Esophagus (tissue), 2 donors: ENCODE measurements at regions not wholly inside any gene's neighbourhood (a gene's known extent, or its start where the extent isn't known, plus 50 kb on each side); places are given as distances from the start of the nearest gene placed in this dataset.
"Not testable (repeated sequence)": the region's sequence is repeated elsewhere in the genome, so short reads cannot be mapped to it uniquely, and the experiment has no call there.

Experiments
- H3K27ac ChIP-seq, 2 donors: one replicate each; pipeline ENCODE4 v1.5.1; 2013; ENCODE audit warnings: low read depth in 2 of 2, mild to moderate bottlenecking in 2 of 2, inconsistent platforms in 1 of 2, low read length in 1 of 2, moderate library complexity in 1 of 2
- H3K27me3 ChIP-seq, 2 donors: one replicate each; pipeline ENCODE4 v1.6.1; 2013; ENCODE audit warnings: low read length in 2 of 2, control low read depth in 1 of 2, mild to moderate bottlenecking in 1 of 2; ENCODE audit not compliant: insufficient read depth in 2 of 2, control insufficient read depth in 1 of 2
- H3K36me3 ChIP-seq, 2 donors: one replicate each; pipeline ENCODE4 v1.6.1; 2013; ENCODE audit warnings: low read length in 1 of 2; ENCODE audit not compliant: control insufficient read depth in 2 of 2, insufficient read depth in 2 of 2
- H3K4me1 ChIP-seq, 2 donors: one replicate each; pipeline ENCODE4 v1.6.1; 2013; ENCODE audit warnings: low read length in 1 of 2; ENCODE audit not compliant: control insufficient read depth in 2 of 2, insufficient read depth in 2 of 2
- H3K4me3 ChIP-seq, 2 donors: one replicate each; pipeline ENCODE4 v1.5.1; 2013; ENCODE audit warnings: low read length in 2 of 2, mild to moderate bottlenecking in 2 of 2, low read depth in 1 of 2, moderate library complexity in 1 of 2
- H3K9me3 ChIP-seq, 2 donors: one replicate each; pipeline ENCODE4 v1.6.1; 2013; ENCODE audit warnings: mild to moderate bottlenecking in 2 of 2, low read depth in 1 of 2, low read length in 1 of 2, moderate library complexity in 1 of 2; ENCODE audit not compliant: control insufficient read depth in 2 of 2, insufficient read depth in 1 of 2
- WGBS, 2 donors: extraction: QIAGEN DNeasy Blood & Tissue Kit; methylation state at CpG; one replicate each; pipeline ENCODE4 v1.1.7; 2013; 5-methylcytosine and 5-hydroxymethylcytosine counted together
- donor health status: healthy with polysubstance abuse.
- donor health status: Bipolar disorder and iron deficiency.

DNA sequence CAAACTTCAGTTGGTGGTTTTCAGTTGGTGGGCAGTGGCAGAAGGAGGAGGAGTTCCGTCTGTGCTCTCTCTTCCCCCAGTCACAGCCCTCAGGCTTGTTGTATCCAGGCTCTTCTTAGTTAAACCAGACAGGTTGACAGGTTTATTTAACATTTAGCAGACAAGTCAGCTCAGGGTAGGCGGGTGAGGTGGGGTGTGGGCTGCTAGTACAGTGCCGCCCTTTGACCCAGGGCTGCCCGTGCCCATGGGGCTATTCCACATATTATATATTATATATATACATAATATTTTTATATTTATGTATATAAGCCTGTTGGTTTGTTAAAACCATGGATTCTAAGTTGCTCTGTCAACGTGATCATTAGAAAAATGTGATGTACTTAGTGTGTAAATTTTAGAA, 1740.6 kb upstream of the DEFB115 start:
- H3K27me3 ChIP-seq, H3K4me3 ChIP-seq, H3K36me3 ChIP-seq, H3K9me3 ChIP-seq, H3K4me1 ChIP-seq, H3K27ac ChIP-seq: not testable (repeated sequence)
- WGBS, 2 donors, result 57 to 61% methylated on average over 5 of the region's 5 CpGs

DNA sequence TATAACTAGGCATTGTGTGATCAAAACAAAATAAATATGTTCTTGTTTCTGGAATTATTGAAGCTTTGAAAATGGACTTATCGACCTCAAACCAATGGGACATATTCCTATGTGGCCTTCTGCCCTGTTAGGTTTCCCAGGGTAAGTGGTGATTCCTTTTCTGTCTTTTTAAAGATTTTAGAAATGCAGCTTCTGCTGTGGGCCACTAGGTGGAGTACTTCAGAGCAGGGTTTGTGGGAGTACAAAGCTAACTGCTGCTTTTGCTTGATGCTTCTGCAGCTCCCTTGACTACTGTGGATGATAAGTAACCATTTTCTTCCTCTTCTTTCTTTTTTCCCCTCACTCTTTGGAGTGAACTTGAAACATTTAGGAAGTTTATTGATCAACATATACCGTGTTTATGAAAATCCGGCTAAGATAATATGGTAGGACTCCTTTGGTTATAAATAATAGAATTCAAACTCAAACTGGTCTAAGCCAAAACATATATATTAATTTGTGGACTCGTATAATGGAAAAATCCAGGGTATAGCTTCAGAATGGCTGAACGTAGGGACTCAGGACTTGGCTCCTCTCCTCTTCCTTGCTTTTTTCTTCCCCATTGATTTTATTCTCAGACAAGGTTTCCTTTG, 1737.7 kb upstream of the DEFB115 start:
- not testable (repeated sequence) for H3K27ac ChIP-seq, H3K9me3 ChIP-seq, H3K4me1 ChIP-seq, H3K36me3 ChIP-seq, H3K4me3 ChIP-seq, H3K27me3 ChIP-seq
- 43 to 47% methylated on average over 5 of the region's 5 CpGs for WGBS, 2 donors

DNA sequence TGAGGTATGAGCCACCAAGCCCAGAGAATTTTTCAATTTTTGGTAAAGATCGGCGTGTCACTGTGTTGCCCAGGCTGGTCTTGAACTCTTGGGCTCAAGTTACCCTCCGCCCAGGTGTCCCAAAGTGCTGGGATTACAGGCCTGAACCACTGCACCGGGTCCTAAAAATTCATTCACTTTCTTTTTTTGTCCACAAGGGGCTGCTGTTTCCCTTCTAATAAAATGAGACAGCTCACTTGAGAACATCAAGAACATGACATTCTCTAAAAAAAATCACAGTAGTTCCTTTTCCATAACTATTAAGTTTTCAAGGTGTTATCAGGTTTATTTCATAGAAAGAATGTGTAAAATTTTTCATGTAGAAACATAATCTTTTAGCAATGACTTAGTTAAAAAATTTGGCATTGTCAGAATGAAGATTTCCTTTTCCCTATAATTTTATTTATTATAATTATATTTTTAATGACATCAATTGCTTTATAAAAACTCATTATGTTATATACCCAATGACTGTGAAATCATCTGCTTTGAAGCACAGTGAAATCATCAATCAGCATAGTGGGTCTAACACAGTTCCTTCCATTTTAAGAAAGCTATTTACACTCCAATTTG, 1723.8 kb upstream of the DEFB115 start:
- not testable (repeated sequence) for H3K4me3 ChIP-seq, H3K4me1 ChIP-seq, H3K27ac ChIP-seq, H3K36me3 ChIP-seq, H3K9me3 ChIP-seq, H3K27me3 ChIP-seq
- WGBS, 2 donors, result 37 to 39% methylated on average over 4 of the region's 4 CpGs

DNA sequence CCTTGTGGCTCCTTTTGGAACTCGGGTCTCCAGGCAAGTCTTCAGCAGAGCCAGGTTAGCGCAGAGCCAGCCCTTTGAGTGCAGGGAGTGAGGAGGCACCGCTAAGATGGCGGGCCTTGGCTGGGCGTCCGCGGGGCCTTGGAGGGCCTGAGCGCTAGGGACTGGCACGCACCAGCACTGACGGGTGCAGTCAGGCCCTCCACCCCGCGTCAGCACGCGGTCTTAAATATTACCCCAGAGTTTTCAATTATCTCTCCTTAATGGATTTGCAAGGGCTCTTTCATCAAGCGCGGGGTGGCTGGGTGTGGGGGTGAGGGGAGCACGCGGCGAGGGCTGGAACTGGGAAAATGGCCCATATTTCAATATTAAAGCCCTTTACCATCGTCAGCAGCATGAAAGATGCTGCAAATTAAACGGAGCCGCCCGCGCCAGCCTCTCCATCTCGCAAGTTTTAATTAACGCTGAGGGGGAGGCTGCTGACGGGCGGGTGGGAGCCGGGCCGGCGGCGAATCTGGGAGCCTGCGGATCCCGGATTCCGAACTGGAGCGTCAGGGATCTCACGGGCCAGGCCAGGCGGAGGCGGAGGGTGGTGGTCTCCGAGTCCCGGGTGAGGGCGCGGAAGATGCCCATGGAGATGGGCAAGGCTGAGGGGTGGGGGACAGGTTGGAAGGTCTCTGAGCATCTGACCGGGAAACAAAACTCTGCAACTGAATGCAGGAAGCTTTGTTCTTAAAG, 1690.4 kb upstream of the DEFB115 start:
- H3K4me1 ChIP-seq, H3K27ac ChIP-seq, H3K36me3 ChIP-seq, H3K9me3 ChIP-seq, H3K4me3 ChIP-seq, H3K27me3 ChIP-seq: not testable (repeated sequence)
- 55 to 74% methylated on average over 43 to 44 of the region's 44 CpGs for WGBS, 2 donors

DNA sequence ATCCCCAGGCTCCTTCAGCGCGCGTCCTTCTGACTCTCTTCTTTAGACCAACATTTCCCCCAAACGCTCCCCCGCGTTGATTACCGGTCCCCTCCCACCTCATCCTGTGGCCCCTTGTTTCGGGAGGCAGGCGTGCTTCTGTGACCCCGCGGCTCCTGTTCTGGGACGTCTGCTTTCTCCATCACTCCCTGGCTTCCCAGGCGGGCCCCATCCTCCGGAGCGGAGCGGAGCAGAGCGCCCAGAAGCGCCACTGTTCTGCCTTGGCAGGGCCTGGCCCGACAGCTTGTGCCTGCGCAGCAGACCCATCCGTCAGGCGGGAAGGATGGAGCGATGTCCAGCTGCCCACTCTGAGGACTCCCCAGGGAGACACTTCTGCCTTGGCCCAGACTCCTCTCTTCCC, 1689.8 kb upstream of the DEFB115 start:
- not testable (repeated sequence) for H3K9me3 ChIP-seq, H3K4me1 ChIP-seq, H3K27ac ChIP-seq, H3K27me3 ChIP-seq, H3K36me3 ChIP-seq, H3K4me3 ChIP-seq
- WGBS, 2 donors, result 45 to 74% methylated on average over 17 to 23 of the region's 23 CpGs

DNA sequence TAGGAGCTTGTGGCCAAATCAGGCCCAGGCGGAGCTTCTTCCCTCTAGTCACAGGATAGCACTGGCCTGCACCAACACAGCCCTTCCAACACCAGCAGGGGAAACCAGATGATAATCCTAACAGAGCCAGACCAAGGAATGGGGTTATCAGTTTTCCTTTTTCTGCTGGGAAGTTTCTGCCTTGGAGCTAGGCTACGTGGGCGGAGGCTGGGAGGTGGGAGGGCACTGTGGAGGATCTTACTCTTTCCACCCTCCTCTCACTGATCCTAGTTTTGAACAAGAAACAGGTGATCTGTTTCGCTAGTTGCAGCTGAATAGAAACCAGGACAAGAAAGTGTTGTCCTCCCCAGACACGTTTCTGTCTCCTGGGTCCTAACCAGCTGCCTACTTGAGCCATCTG, 1687.3 kb upstream of the DEFB115 start:
- not testable (repeated sequence) for H3K4me1 ChIP-seq, H3K9me3 ChIP-seq, H3K27me3 ChIP-seq, H3K27ac ChIP-seq, H3K36me3 ChIP-seq, H3K4me3 ChIP-seq
- 61 to 78% methylated on average over 3 to 5 of the region's 5 CpGs for WGBS, 2 donors

DNA sequence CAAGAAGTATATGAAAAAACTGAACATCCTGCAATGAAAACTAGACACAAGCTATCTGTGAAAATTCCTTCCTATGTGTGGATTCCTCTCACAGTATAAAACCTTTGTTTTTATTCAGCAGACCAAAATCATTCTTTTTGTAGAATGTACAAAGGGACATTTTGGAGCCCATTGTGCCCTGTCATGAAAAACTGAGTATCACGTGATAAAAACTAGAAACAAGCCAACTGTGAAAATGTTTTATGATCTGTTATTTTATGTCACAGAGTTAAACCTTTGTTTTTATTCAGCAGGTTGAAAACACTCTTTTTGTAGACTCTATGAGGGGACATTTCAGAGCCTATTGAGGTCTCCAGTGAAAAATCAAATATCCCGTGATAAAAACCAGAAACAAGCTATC, 1667.9 kb upstream of the DEFB115 start:
- not testable (repeated sequence) for H3K4me1 ChIP-seq, H3K36me3 ChIP-seq, H3K4me3 ChIP-seq, H3K27ac ChIP-seq, H3K27me3 ChIP-seq, H3K9me3 ChIP-seq
- WGBS, 2 donors, result 72 to 75% methylated on average over 2 of the region's 2 CpGs

DNA sequence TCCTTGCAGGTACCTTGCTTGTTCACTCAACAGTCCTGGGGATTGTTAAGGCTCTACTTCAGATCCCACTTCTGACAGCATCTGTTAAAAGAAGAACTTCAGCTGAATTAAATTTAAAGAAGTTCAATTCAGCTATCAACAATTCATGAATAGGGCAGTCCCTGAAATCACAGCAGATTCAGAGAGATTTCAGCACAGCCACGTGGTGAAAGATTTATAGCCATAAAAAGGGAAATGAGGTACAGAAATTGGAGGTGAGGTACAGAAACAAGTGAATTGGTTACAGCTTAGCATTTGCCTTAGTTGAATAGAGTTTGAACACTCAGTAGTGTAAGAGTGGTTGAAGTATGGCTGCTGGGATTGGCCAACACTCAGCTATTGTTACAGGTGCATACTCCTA, 1653.3 kb upstream of the DEFB115 start:
- not testable (repeated sequence) for H3K4me1 ChIP-seq, H3K9me3 ChIP-seq, H3K27me3 ChIP-seq, H3K4me3 ChIP-seq, H3K36me3 ChIP-seq, H3K27ac ChIP-seq
- 16 to 19% methylated on average over 1 of the region's 1 CpG for WGBS, 2 donors

DNA sequence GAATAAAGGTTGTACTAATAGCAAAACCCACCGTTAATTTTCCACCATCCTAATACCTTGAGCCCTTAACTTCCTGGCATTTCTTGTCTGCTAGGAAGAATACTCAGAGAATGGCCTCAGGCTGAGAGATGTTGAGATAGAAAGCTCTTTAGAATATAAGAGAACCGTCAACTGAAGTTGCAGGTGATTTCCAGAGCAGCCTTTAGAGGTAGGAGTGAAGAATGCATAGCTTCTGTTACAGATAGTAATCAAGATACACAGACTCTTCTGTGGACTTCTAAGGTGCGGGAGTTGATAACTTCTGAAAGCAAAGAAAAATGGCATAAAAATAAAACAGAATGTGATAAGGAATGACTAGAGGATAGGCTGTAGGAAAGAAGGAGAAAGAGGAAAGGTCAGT, 1651.3 kb upstream of the DEFB115 start:
- H3K27me3 ChIP-seq, H3K27ac ChIP-seq, H3K9me3 ChIP-seq, H3K4me1 ChIP-seq, H3K36me3 ChIP-seq, H3K4me3 ChIP-seq: not testable (repeated sequence)
- 59 to 67% methylated on average over 3 of the region's 3 CpGs for WGBS, 2 donors

DNA sequence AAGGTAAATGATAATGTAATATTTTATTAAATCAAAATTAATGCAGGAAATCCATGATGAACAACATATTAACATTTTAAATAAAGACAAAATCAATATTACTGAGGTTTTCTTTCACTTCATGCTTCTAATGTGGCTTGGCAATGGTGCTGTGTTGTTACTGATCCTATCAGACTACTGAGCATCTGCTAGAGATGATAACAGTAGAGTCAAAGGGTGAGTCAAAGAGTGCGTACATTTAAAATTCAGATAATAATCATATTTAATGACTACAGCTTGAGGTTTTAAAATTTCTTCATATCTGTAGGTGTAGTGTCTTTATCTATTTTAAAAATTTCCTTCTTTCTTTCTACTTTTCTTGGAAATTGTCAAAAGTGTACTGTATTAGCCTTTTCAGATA, 1628.1 kb upstream of the DEFB115 start:
- not testable (repeated sequence) for H3K4me3 ChIP-seq, H3K9me3 ChIP-seq, H3K27me3 ChIP-seq, H3K36me3 ChIP-seq, H3K4me1 ChIP-seq, H3K27ac ChIP-seq
- 49 to 95% methylated on average over 1 of the region's 1 CpG for WGBS, 2 donors
